ENCODE measurements at regions not wholly inside any gene's neighbourhood (a gene's known extent, or its start where the extent isn't known, plus 50 kb on each side); places are given as distances from the start of the nearest gene placed in this dataset.
A peak's percentile ranks its signal among the peaks of the same experiment; 100 is the strongest.

- no peak for DNase-seq
- ChIA-PET CTCF (no interaction called here), POLR2A (no interaction called here)
- Histone ChIP-seq H3K27ac (ENCODE audit: low read depth, low read length) (no peak overlapping the region), H3K27me3 (ENCODE audit: insufficient read depth, low read length, poor library complexity, severe bottlenecking) (peaks cover under 1% of the 10 kb centered on the region), H3K4me1 (ENCODE audit: insufficient read depth, low read length) (no peaks in the 10 kb centered on the region), H3K4me3 (ENCODE audit: low read length) (no peak overlapping the region), H3K9me3 (ENCODE audit: low read length) (no peaks in the 10 kb centered on the region), H3K36me3 (ENCODE audit: insufficient read depth, low read length) (no peaks in the 10 kb centered on the region)
- H3K4me1 Mint-ChIP-seq: no peaks in the 10 kb centered on the region
- H3K36me3 Mint-ChIP-seq: no peaks in the 10 kb centered on the region
- no peak overlapping the region for H3K27ac Mint-ChIP-seq
- H3K4me3 Mint-ChIP-seq: no peak overlapping the region
- peaks cover 16 to 54% of the 10 kb centered on the region in 2 donors for H3K27me3 Mint-ChIP-seq
- no peaks in the 10 kb centered on the region for H3K9me3 Mint-ChIP-seq
These were observed 175.2 kb upstream of the RAI14 start for GRCh38 chr5:34480810-34481528.

GRCh38 chr5:34483442-34484033, 172.6 kb upstream of the RAI14 start:
- Histone ChIP-seq H3K4me3 (ENCODE audit: low read length) (no peak overlapping the region), H3K27me3 (ENCODE audit: insufficient read depth, low read length, poor library complexity, severe bottlenecking) (peaks cover 3% of the 10 kb centered on the region), H3K36me3 (ENCODE audit: insufficient read depth, low read length) (no peaks in the 10 kb centered on the region), H3K27ac (ENCODE audit: low read depth, low read length) (no peak overlapping the region), H3K9me3 (ENCODE audit: low read length) (no peaks in the 10 kb centered on the region), H3K4me1 (ENCODE audit: insufficient read depth, low read length) (no peaks in the 10 kb centered on the region)
- H3K4me1 Mint-ChIP-seq: peaks cover 2 to 5% (median 4%) of the 10 kb centered on the region in 3 donors
- no peak for DNase-seq
- ChIA-PET POLR2A (no interaction called here), CTCF (interaction anchor here (1.9 kb wide), 1 partner anchor 415 kb away, joined by 6 read pairs; no protein-coding TSS in a partner anchor)
- H3K4me3 Mint-ChIP-seq: no peak overlapping the region
- H3K27ac Mint-ChIP-seq: no peak overlapping the region
- H3K9me3 Mint-ChIP-seq: no peaks in the 10 kb centered on the region
- H3K27me3 Mint-ChIP-seq: peaks cover 14 to 51% of the 10 kb centered on the region in 2 donors
- no peaks in the 10 kb centered on the region for H3K36me3 Mint-ChIP-seq

- ChIA-PET POLR2A (no interaction called here), CTCF (interaction anchor here (1.9 kb wide), 1 partner anchor 414 kb away, joined by 6 read pairs; no protein-coding TSS in a partner anchor)
- no peak for DNase-seq
- Mint-ChIP-seq H3K4me3 (no peak overlapping the region), H3K27ac (no peak overlapping the region), H3K36me3 (no peaks in the 10 kb centered on the region), H3K4me1 (peaks cover 2 to 5% (median 4%) of the 10 kb centered on the region in 3 donors), H3K9me3 (no peaks in the 10 kb centered on the region), H3K27me3 (peaks cover 14 to 49% of the 10 kb centered on the region in 2 donors)
- Histone ChIP-seq H3K4me1 (ENCODE audit: insufficient read depth, low read length) (no peaks in the 10 kb centered on the region), H3K9me3 (ENCODE audit: low read length) (no peaks in the 10 kb centered on the region), H3K27me3 (ENCODE audit: insufficient read depth, low read length, poor library complexity, severe bottlenecking) (peaks cover 3% of the 10 kb centered on the region), H3K27ac (ENCODE audit: low read depth, low read length) (no peak overlapping the region), H3K4me3 (ENCODE audit: low read length) (no peak overlapping the region), H3K36me3 (ENCODE audit: insufficient read depth, low read length) (no peaks in the 10 kb centered on the region)
These were observed 171.8 kb upstream of the RAI14 start for GRCh38 chr5:34484216-34484920.

GRCh38 chr5:34485768-34486030, 170.4 kb upstream of the RAI14 start:
- ChIA-PET CTCF (interaction anchor here (1.1 to 2.3 kb wide), 5 partner anchors 9 to 413 kb away, joined by 3 to 13 read pairs (median 3); no protein-coding TSS in a partner anchor), POLR2A (no interaction called here)
- Histone ChIP-seq H3K36me3 (ENCODE audit: insufficient read depth, low read length) (no peaks in the 10 kb centered on the region), H3K4me3 (ENCODE audit: low read length) (no peak overlapping the region), H3K27ac (ENCODE audit: low read depth, low read length) (no peak overlapping the region), H3K27me3 (ENCODE audit: insufficient read depth, low read length, poor library complexity, severe bottlenecking) (peaks cover 3% of the 10 kb centered on the region), H3K9me3 (ENCODE audit: low read length) (no peaks in the 10 kb centered on the region), H3K4me1 (ENCODE audit: insufficient read depth, low read length) (no peaks in the 10 kb centered on the region)
- Mint-ChIP-seq H3K27me3 (peaks cover 8 to 39% of the 10 kb centered on the region in 2 donors), H3K36me3 (no peaks in the 10 kb centered on the region), H3K4me3 (no peak overlapping the region), H3K27ac (no peak overlapping the region), H3K9me3 (no peaks in the 10 kb centered on the region), H3K4me1 (peaks cover 2 to 5% (median 4%) of the 10 kb centered on the region in 3 donors)
- DNase-seq: no peak

DNA sequence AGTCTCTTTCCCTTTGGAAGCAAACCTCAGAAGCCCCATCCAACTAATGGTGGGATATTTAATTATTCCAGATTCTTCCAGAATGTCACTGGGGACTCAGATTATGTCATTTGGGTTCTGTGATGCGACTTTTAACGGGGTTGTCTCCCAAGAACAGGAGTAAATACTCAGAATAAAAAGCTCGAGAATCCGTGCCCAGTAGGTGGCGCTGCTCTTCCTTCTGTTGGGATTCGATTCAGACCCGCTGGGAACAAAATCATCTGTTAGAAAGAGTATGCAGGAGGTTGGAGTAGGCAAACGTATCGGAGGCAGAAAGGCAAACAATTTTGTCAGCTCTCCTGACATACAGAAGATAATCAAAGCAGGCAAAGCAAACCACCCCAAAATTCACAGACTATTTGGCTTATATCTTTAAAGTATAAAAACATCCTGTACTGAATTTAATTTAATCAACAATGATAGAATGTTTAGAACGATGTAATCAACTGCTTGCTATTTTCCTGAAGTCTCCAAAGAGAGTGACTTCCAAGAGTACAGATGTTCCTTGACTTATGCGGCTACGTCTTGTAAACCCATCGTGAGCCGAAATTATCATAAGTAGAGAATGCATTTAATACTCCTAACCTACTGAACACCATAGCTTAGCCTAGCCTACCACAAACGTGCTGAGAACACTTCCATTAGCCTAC, 169.8 kb upstream of the RAI14 start:
- CTCF ChIA-PET: interaction anchor here (1.1 to 2.3 kb wide), 6 partner anchors 8 to 412 kb away, joined by 3 to 13 read pairs (median 4); no protein-coding TSS in a partner anchor
- H3K9me3 ChIP-seq (ENCODE audit: low read length): no peaks in the 10 kb centered on the region
- Mint-ChIP-seq H3K4me3 (no peak overlapping the region), H3K9me3 (peaks cover 0 to 2% (median 0%) of the 10 kb centered on the region in 5 donors), H3K36me3 (no peaks in the 10 kb centered on the region), H3K27me3 (peaks cover 8 to 34% of the 10 kb centered on the region in 2 donors), H3K4me1 (peaks cover 2 to 5% (median 4%) of the 10 kb centered on the region in 3 donors), H3K27ac (peak overlapping the region in 1 of 8 donors; percentile 9)
- H3K27me3 ChIP-seq (ENCODE audit: insufficient read depth, low read length, poor library complexity, severe bottlenecking): peaks cover 3% of the 10 kb centered on the region
- no peak overlapping the region for H3K4me3 ChIP-seq (ENCODE audit: low read length)
- no peak overlapping the region for H3K27ac ChIP-seq (ENCODE audit: low read depth, low read length)
- no peaks in the 10 kb centered on the region for H3K36me3 ChIP-seq (ENCODE audit: insufficient read depth, low read length)
- no peaks in the 10 kb centered on the region for H3K4me1 ChIP-seq (ENCODE audit: insufficient read depth, low read length)
- POLR2A ChIA-PET: no interaction called here
- peak; percentile 21 to 69 (median 27) for DNase-seq

DNA sequence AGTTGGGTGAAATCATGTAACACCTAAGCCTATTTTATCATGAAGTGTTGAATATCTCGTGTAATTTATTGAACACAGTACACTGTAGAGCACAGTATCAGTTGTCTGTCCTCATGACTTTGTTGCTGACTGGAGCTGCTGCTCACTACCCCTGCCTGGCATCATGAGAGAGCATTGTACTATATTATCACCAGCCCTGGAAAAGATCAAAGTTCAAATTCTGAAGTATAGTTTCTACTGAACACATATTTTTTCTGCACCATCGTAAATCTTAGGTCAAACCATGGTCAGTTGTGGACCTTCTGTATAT, 169.3 kb upstream of the RAI14 start:
- Histone ChIP-seq H3K36me3 (ENCODE audit: insufficient read depth, low read length) (no peaks in the 10 kb centered on the region), H3K27me3 (ENCODE audit: insufficient read depth, low read length, poor library complexity, severe bottlenecking) (peaks cover 3% of the 10 kb centered on the region), H3K4me1 (ENCODE audit: insufficient read depth, low read length) (no peaks in the 10 kb centered on the region), H3K4me3 (ENCODE audit: low read length) (no peak overlapping the region), H3K27ac (ENCODE audit: low read depth, low read length) (no peak overlapping the region), H3K9me3 (ENCODE audit: low read length) (no peaks in the 10 kb centered on the region)
- no peaks in the 10 kb centered on the region for H3K36me3 Mint-ChIP-seq
- no peak overlapping the region for H3K4me3 Mint-ChIP-seq
- peaks cover 8 to 30% of the 10 kb centered on the region in 2 donors for H3K27me3 Mint-ChIP-seq
- H3K27ac Mint-ChIP-seq: no peak overlapping the region
- ChIA-PET CTCF (interaction anchor here (1.1 to 2.3 kb wide), 5 partner anchors 8 to 411 kb away, joined by 3 to 13 read pairs (median 4); no protein-coding TSS in a partner anchor), POLR2A (no interaction called here)
- no peak for DNase-seq
- peaks cover 2 to 5% (median 4%) of the 10 kb centered on the region in 3 donors for H3K4me1 Mint-ChIP-seq
- H3K9me3 Mint-ChIP-seq: peaks cover 0 to 2% (median 0%) of the 10 kb centered on the region in 5 donors

DNA sequence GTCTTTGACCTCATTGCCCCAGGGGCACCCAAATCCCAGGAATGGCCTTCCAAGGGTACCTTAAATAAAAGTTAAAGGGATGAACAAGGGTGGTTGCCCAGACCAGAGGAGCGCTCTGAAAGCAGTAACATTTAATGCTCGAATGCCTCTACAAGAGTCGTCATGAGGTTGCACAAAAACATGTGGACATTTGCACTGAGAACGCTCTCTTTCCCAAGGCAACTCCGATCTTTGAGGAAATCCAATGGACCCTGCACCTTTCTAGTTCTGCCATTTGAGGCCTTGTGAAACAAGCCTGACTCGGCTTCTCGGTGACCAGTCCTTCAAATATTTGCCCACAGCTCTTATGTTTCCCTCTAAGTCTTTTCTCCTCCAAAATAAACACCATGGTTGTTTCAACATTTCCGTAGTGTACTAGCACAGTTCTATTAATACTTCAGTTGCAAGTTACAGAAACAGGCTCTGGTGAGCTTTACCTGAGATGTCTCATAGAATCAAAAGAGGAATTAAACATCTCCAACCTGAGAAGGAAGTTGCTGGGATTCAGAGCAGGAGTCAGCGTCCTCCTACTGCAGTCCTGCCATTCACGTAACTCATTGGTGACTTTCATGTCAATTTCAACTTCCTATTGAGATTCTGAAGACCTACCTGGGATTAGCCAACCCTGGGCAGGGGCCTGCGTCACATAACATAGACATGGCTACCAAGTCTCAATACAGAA, 168.8 kb upstream of the RAI14 start:
- Histone ChIP-seq H3K4me3 (ENCODE audit: low read length) (no peak overlapping the region), H3K36me3 (ENCODE audit: insufficient read depth, low read length) (no peaks in the 10 kb centered on the region), H3K9me3 (ENCODE audit: low read length) (no peaks in the 10 kb centered on the region), H3K27me3 (ENCODE audit: insufficient read depth, low read length, poor library complexity, severe bottlenecking) (peaks cover 3% of the 10 kb centered on the region), H3K4me1 (ENCODE audit: insufficient read depth, low read length) (no peaks in the 10 kb centered on the region), H3K27ac (ENCODE audit: low read depth, low read length) (no peak overlapping the region)
- peaks cover 2 to 5% (median 4%) of the 10 kb centered on the region in 3 donors for H3K4me1 Mint-ChIP-seq
- H3K9me3 Mint-ChIP-seq: peaks cover 0 to 2% (median 0%) of the 10 kb centered on the region in 5 donors
- H3K36me3 Mint-ChIP-seq: no peaks in the 10 kb centered on the region
- H3K27me3 Mint-ChIP-seq: peaks cover 8 to 24% of the 10 kb centered on the region in 2 donors
- DNase-seq: no peak
- CTCF ChIA-PET: interaction anchor here (1.1 to 2.3 kb wide), 4 partner anchors 7 to 411 kb away, joined by 3 to 13 read pairs (median 5); no protein-coding TSS in a partner anchor
- no peak overlapping the region for H3K27ac Mint-ChIP-seq
- no peak overlapping the region for H3K4me3 Mint-ChIP-seq
- POLR2A ChIA-PET: no interaction called here

Data from CD8-positive, alpha-beta memory T cell (primary cell).